MG63 (cell line): ENCODE measurements at regions not wholly inside any gene's neighbourhood (a gene's known extent, or its start where the extent isn't known, plus 50 kb on each side); places are given as distances from the start of the nearest gene placed in this dataset.

Experiments used
- DNase-seq: peaks from one replicate; pipeline ENCODE4 v3.0.0-alpha.2; 2020
- H3K27me3 ChIP-seq: fragments of 250-450 bp; sonication (Bioruptor Pico); 2 replicates; pipeline ENCODE4 v1.5.1; 2020; ENCODE audit warnings: mild to moderate bottlenecking, moderate library complexity
- H3K36me3 ChIP-seq: fragments of 250-450 bp; sonication (Bioruptor Pico); 2 replicates; pipeline ENCODE4 v1.5.1; 2020; ENCODE audit warnings: mild to moderate bottlenecking, moderate library complexity
- H3K4me3 ChIP-seq: fragments of 250-450 bp; sonication (Bioruptor Pico); 2 replicates; pipeline ENCODE4 v1.5.1; 2020; ENCODE audit warnings: mild to moderate bottlenecking, moderate library complexity
- H3K9me3 ChIP-seq: fragments of 250-450 bp; sonication (Bioruptor Pico); 2 replicates; pipeline ENCODE4 v1.5.1; 2020; ENCODE audit warnings: mild to moderate bottlenecking, moderate library complexity

- Histone ChIP-seq H3K36me3 (no peaks in the 10 kb centered on the region), H3K4me3 (no peak overlapping the region), H3K9me3 (no peaks in the 10 kb centered on the region), H3K27me3 (no peaks in the 10 kb centered on the region)
- no peak for DNase-seq
These were observed 317.9 kb upstream of the TSHZ3 start for GRCh38 chr19:31667106-31667505.

GRCh38 chr19:31668921-31669320 lies 319.7 kb upstream of the TSHZ3 start:
- H3K4me3 ChIP-seq, result no peak overlapping the region
- DNase-seq, result no peak
- H3K27me3 ChIP-seq, result no peaks in the 10 kb centered on the region

GRCh38 chr19:31670931-31671330 lies 321.7 kb upstream of the TSHZ3 start:
- no peak overlapping the region for H3K4me3 ChIP-seq
- no peaks in the 10 kb centered on the region for H3K9me3 ChIP-seq
- H3K27me3 ChIP-seq, result no peaks in the 10 kb centered on the region
- H3K36me3 ChIP-seq, result no peaks in the 10 kb centered on the region
- DNase-seq, result no peak

More at GRCh38 chr19:31668921-31669320, 319.7 kb upstream of the TSHZ3 start:
- Histone ChIP-seq H3K36me3 (no peaks in the 10 kb centered on the region), H3K9me3 (no peaks in the 10 kb centered on the region)

- H3K9me3 ChIP-seq, result no peaks in the 10 kb centered on the region
- H3K4me3 ChIP-seq, result no peak overlapping the region
- no peaks in the 10 kb centered on the region for H3K36me3 ChIP-seq
- H3K27me3 ChIP-seq, result no peaks in the 10 kb centered on the region
- DNase-seq, result no peak
These were observed 322.3 kb upstream of the TSHZ3 start for GRCh38 chr19:31671411-31672035.

GRCh38 chr19:31674503-31675192 lies 325.4 kb upstream of the TSHZ3 start:
- Histone ChIP-seq H3K27me3 (no peaks in the 10 kb centered on the region), H3K9me3 (no peaks in the 10 kb centered on the region), H3K4me3 (no peak overlapping the region), H3K36me3 (no peaks in the 10 kb centered on the region)
- DNase-seq, result peak; percentile 27

GRCh38 chr19:31675193-31675913 lies 326.1 kb upstream of the TSHZ3 start:
- Histone ChIP-seq H3K9me3 (no peaks in the 10 kb centered on the region), H3K36me3 (no peaks in the 10 kb centered on the region), H3K4me3 (no peak overlapping the region), H3K27me3 (no peaks in the 10 kb centered on the region)
- peak; percentile 18 for DNase-seq

GRCh38 chr19:31676271-31677004 lies 327.2 kb upstream of the TSHZ3 start:
- no peak overlapping the region for H3K4me3 ChIP-seq
- H3K36me3 ChIP-seq, result no peaks in the 10 kb centered on the region
- H3K27me3 ChIP-seq, result no peaks in the 10 kb centered on the region
- peak; percentile 32 for DNase-seq
- H3K9me3 ChIP-seq, result no peaks in the 10 kb centered on the region

- Histone ChIP-seq H3K9me3 (no peaks in the 10 kb centered on the region), H3K36me3 (no peaks in the 10 kb centered on the region), H3K27me3 (no peaks in the 10 kb centered on the region), H3K4me3 (no peak overlapping the region)
- no peak for DNase-seq
These were observed 329.2 kb upstream of the TSHZ3 start for GRCh38 chr19:31678421-31678820.

- H3K36me3 ChIP-seq, result no peaks in the 10 kb centered on the region
- H3K9me3 ChIP-seq, result no peaks in the 10 kb centered on the region
- no peaks in the 10 kb centered on the region for H3K27me3 ChIP-seq
- no peak overlapping the region for H3K4me3 ChIP-seq
- DNase-seq, result no peak
These were observed 331.9 kb upstream of the TSHZ3 start for GRCh38 chr19:31681121-31681520.

- no peak overlapping the region for H3K4me3 ChIP-seq
- H3K36me3 ChIP-seq, result no peaks in the 10 kb centered on the region
- no peak for DNase-seq
- H3K27me3 ChIP-seq, result no peaks in the 10 kb centered on the region
- no peaks in the 10 kb centered on the region for H3K9me3 ChIP-seq
These were observed 344.1 kb upstream of the TSHZ3 start for GRCh38 chr19:31693131-31693932.

- H3K4me3 ChIP-seq, result no peak overlapping the region
- H3K27me3 ChIP-seq, result no peaks in the 10 kb centered on the region
- DNase-seq, result no peak
- no peaks in the 10 kb centered on the region for H3K9me3 ChIP-seq
- no peaks in the 10 kb centered on the region for H3K36me3 ChIP-seq
These were observed 344.7 kb upstream of the TSHZ3 start for GRCh38 chr19:31693933-31694269.

- no peak overlapping the region for H3K4me3 ChIP-seq
- DNase-seq, result no peak
- no peaks in the 10 kb centered on the region for H3K27me3 ChIP-seq
- H3K36me3 ChIP-seq, result no peaks in the 10 kb centered on the region
- H3K9me3 ChIP-seq, result no peaks in the 10 kb centered on the region
These were observed 345.5 kb upstream of the TSHZ3 start for GRCh38 chr19:31694761-31695160.

GRCh38 chr19:31699421-31699820 lies 350.2 kb upstream of the TSHZ3 start:
- H3K27me3 ChIP-seq, result no peaks in the 10 kb centered on the region
- DNase-seq, result no peak
- no peak overlapping the region for H3K4me3 ChIP-seq
- H3K9me3 ChIP-seq, result no peaks in the 10 kb centered on the region
- H3K36me3 ChIP-seq, result no peaks in the 10 kb centered on the region

- Histone ChIP-seq H3K9me3 (no peaks in the 10 kb centered on the region), H3K27me3 (no peaks in the 10 kb centered on the region), H3K36me3 (no peaks in the 10 kb centered on the region), H3K4me3 (no peak overlapping the region)
- DNase-seq, result no peak
These were observed 351.9 kb upstream of the TSHZ3 start for GRCh38 chr19:31701146-31701545.

GRCh38 chr19:31705656-31706055 lies 356.4 kb upstream of the TSHZ3 start:
- Histone ChIP-seq H3K4me3 (no peak overlapping the region), H3K36me3 (no peaks in the 10 kb centered on the region), H3K9me3 (no peaks in the 10 kb centered on the region), H3K27me3 (peaks cover 3% of the 10 kb centered on the region; the same call in 1 of the 2 replicates)
- no peak for DNase-seq

GRCh38 chr19:31706131-31706530 lies 356.9 kb upstream of the TSHZ3 start:
- H3K36me3 ChIP-seq, result no peaks in the 10 kb centered on the region
- no peak overlapping the region for H3K4me3 ChIP-seq
- no peak for DNase-seq
- peaks cover 3% of the 10 kb centered on the region; the same call in 1 of the 2 replicates for H3K27me3 ChIP-seq
- H3K9me3 ChIP-seq, result no peaks in the 10 kb centered on the region
